ENCODE measurements at regions not wholly inside any gene's neighbourhood (a gene's known extent, or its start where the extent isn't known, plus 50 kb on each side); places are given as distances from the start of the nearest gene placed in this dataset.

- POLR2A ChIA-PET, result no interaction called here
- Histone ChIP-seq H3K4me3 (ENCODE audit: low read depth, low read length) (no peak overlapping the region), H3K9me3 (ENCODE audit: control insufficient read depth, insufficient read depth, low read depth, low read length) (no peaks in the 10 kb centered on the region), H3K4me1 (ENCODE audit: control insufficient read depth, insufficient read depth, low read length) (no peaks in the 10 kb centered on the region), H3K27ac (ENCODE audit: extremely low read depth, low read depth, low read length) (no peak overlapping the region), H3K36me3 (ENCODE audit: control insufficient read depth in 2 of 2, insufficient read depth in 1 of 2, low read length in 2 of 2) (no peaks in the 10 kb centered on the region)
- TF ChIP-seq ZNF121 (tag by site-specific recombination; IDR thresholded peaks at IDR 0.05) (no peak), ZNF449 (tag by site-specific recombination; IDR thresholded peaks at IDR 0.05) (peak; percentile 80)
- TF ChIP-seq, protein P1, sequence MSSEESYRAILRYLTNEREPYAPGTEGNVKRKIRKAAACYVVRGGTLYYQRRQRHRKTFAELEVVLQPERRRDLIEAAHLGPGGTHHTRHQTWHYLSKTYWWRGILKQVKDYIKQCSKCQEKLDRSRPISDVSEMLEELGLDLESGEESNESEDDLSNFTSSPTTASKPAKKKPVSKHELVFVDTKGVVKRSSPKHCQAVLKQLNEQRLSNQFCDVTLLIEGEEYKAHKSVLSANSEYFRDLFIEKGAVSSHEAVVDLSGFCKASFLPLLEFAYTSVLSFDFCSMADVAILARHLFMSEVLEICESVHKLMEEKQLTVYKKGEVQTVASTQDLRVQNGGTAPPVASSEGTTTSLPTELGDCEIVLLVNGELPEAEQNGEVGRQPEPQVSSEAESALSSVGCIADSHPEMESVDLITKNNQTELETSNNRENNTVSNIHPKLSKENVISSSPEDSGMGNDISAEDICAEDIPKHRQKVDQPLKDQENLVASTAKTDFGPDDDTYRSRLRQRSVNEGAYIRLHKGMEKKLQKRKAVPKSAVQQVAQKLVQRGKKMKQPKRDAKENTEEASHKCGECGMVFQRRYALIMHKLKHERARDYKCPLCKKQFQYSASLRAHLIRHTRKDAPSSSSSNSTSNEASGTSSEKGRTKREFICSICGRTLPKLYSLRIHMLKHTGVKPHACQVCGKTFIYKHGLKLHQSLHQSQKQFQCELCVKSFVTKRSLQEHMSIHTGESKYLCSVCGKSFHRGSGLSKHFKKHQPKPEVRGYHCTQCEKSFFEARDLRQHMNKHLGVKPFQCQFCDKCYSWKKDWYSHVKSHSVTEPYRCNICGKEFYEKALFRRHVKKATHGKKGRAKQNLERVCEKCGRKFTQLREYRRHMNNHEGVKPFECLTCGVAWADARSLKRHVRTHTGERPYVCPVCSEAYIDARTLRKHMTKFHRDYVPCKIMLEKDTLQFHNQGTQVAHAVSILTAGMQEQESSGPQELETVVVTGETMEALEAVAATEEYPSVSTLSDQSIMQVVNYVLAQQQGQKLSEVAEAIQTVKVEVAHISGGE (tag by site-specific recombination; conservative IDR thresholded peaks at IDR 0.05; ENCODE audit: low read depth), result no peak
- CTCF ChIA-PET, result interaction anchor here (1.0 kb wide), 1 partner anchor 153 kb away, joined by 3 read pairs; no protein-coding TSS in a partner anchor
Measured at GRCh38 chr11:134921938-134922337, 509.9 kb upstream of the B3GAT1 start.

- H3K36me3 ChIP-seq (ENCODE audit: control insufficient read depth in 2 of 2, insufficient read depth in 1 of 2, low read length in 2 of 2), result no peaks in the 10 kb centered on the region
- H3K4me1 ChIP-seq (ENCODE audit: control insufficient read depth, insufficient read depth, low read length), result no peaks in the 10 kb centered on the region
- POLR2A ChIA-PET, result no interaction called here
- TF ChIP-seq ZNF157 (tag by site-specific recombination; IDR thresholded peaks at IDR 0.05) (no peak), ZFHX2 (tag by site-specific recombination; conservative IDR thresholded peaks at IDR 0.05) (peak; percentile 25; the same call in 1 of the 2 replicates), KLF7 (tag by site-specific recombination; IDR thresholded peaks at IDR 0.05; ENCODE audit: borderline replicate concordance) (no peak), PRDM10 (tag by site-specific recombination; IDR thresholded peaks at IDR 0.05) (no peak), EGR2 (tag by site-specific recombination; IDR thresholded peaks at IDR 0.05; ENCODE audit: low read depth) (peak; percentile 50; the same call in 1 of the 2 replicates), ELK4 (IDR thresholded peaks at IDR 0.05; ENCODE audit: borderline replicate concordance, low read depth, low read length) (no peak), ZNF366 (tag by site-specific recombination; conservative IDR thresholded peaks at IDR 0.05) (no peak), ZBTB1 (tag by site-specific recombination; IDR thresholded peaks at IDR 0.05) (no peak), ZNF48 (tag by site-specific recombination; IDR thresholded peaks at IDR 0.05) (no peak)
- TF ChIP-seq, protein P2, sequence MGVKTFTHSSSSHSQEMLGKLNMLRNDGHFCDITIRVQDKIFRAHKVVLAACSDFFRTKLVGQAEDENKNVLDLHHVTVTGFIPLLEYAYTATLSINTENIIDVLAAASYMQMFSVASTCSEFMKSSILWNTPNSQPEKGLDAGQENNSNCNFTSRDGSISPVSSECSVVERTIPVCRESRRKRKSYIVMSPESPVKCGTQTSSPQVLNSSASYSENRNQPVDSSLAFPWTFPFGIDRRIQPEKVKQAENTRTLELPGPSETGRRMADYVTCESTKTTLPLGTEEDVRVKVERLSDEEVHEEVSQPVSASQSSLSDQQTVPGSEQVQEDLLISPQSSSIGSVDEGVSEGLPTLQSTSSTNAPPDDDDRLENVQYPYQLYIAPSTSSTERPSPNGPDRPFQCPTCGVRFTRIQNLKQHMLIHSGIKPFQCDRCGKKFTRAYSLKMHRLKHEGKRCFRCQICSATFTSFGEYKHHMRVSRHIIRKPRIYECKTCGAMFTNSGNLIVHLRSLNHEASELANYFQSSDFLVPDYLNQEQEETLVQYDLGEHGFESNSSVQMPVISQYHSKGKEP (tag by site-specific recombination; IDR thresholded peaks at IDR 0.05), result no peak
- no peaks in the 10 kb centered on the region for H3K9me3 ChIP-seq (ENCODE audit: control insufficient read depth, insufficient read depth, low read depth, low read length)
- CTCF ChIA-PET, result interaction anchor here (1.0 kb wide), 1 partner anchor 154 kb away, joined by 3 read pairs; no protein-coding TSS in a partner anchor
- no peak overlapping the region for H3K4me3 ChIP-seq (ENCODE audit: low read depth, low read length)
- H3K27ac ChIP-seq (ENCODE audit: extremely low read depth, low read depth, low read length), result no peak overlapping the region
Measured at GRCh38 chr11:134920851-134921608, 509.0 kb upstream of the B3GAT1 start.

All from HEK293 (cell line).